Dedifferentiated amniotic fluid mesenchymal stem cell (primary cell): ENCODE measurements at regions not wholly inside any gene's neighbourhood (a gene's known extent, or its start where the extent isn't known, plus 50 kb on each side); places are given as distances from the start of the nearest gene placed in this dataset.
A peak's percentile ranks its signal among the peaks of the same experiment; 100 is the strongest.

Experiments
- DNase-seq: peaks from one replicate; pipeline ENCODE4 v3.0.0-alpha.2; 2016; ENCODE audit errors: extremely low spot score

GRCh38 chrX:95029571-95029970 is 1355.6 kb downstream of the FAM133A start:
- DNase-seq: no peak

DNA sequence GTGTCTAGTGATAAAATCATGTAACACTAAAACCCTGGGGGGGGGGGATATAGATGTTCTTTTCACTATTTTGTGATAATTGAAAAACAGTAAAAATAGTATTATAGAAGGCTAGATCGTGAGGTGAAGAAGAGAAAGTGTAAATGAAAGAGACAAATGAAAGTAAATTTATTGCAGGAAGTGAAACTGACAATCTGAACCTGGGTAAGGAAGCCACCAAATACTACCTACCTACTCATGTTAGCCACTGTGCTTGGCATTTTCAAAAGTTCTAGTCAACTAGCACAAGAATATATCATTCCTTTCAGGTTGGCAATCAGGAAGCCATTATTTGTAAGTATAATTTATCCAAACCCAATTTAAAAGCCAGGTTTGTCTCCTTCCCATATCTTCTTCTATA is 1366.1 kb downstream of the FAM133A start:
- no peak for DNase-seq

DNA sequence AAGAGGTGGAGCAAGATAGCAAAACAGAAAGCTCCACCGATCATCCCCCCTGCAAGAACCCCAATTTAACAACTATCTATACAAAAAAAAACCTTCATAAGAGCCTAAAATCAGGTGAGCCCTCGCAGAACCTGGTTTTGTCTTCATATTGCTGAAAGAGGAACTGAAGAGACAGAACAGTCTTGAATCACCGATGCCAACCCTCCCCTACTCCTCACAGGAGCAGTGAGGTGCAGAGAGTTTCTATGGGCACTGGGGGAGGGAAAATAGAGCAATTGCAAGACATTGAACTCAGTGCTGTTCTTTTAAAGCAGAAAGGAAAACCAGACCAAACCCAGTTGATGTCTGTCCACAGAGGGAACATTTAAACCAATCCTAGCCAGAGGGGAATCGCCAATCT is 1370.3 kb downstream of the FAM133A start:
- no peak for DNase-seq

- DNase-seq: no peak
These were observed 1382.0 kb downstream of the FAM133A start for GRCh38 chrX:95055991-95056390.

DNA sequence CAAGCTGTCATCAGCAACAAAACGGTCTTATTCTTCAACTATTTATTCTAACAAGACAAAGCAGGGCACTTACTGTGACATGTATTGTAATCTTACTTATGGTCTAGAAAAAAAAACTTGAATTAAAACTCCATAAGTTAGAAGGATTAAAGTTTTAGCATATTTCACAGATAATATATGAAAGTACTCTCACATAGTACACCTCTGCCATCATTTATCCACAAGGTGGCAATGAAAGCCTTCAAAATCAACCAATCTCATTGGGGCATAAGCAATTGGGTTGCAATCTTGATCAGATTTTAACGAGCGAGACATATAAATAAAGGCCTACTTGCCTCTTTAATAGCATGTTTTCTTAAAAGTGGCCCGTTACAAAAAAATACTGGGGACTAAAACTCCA is 1382.9 kb downstream of the FAM133A start:
- DNase-seq: peak; percentile 40

DNA sequence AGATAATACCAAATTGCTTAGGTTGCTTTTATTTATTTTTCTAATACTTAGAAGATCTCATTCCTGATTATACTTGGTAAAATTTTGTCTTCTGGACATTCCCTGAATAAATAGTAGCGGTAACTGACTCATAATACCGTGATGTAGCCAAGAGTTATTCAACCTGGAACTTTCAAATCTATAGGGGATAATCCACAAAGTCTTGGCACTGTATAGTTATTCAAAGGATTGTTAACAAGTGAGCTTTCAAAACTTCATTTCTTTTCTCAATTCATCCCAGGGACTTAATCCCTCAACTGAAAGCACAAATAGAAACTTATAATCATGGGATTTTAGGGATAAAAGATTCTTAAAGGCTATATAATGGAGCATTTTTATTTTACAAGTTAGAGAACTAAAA is 1383.3 kb downstream of the FAM133A start:
- DNase-seq: no peak

GRCh38 chrX:95058815-95059214 is 1384.8 kb downstream of the FAM133A start:
- peak; percentile 80 for DNase-seq

GRCh38 chrX:95059909-95060308 is 1385.9 kb downstream of the FAM133A start:
- no peak for DNase-seq

GRCh38 chrX:95063554-95063953 is 1389.5 kb downstream of the FAM133A start:
- DNase-seq: no peak

DNA sequence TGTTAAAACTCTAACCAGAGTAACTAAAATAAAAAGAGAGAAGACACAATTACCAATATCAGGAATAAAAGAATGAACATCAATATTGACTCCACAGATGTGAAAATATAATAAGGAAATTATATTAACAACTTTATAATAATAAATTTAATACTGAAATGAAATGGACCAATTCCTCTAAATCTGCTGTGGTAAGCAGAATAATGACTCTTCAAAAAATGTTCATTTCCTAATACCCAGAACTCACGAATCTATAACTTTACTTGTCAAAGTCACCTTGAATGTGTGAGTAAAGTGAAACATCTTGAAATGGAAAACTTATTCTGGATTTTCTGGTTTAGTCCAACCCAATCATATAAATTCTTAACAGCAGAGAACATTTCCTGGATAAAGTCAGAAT is 1391.1 kb downstream of the FAM133A start:
- no peak for DNase-seq

GRCh38 chrX:95071052-95071451 is 1397.0 kb downstream of the FAM133A start:
- DNase-seq: no peak

- no peak for DNase-seq
These were observed 1397.6 kb downstream of the FAM133A start for GRCh38 chrX:95071621-95072020.

- no peak for DNase-seq
These were observed 1402.4 kb downstream of the FAM133A start for GRCh38 chrX:95076449-95076848.

DNA sequence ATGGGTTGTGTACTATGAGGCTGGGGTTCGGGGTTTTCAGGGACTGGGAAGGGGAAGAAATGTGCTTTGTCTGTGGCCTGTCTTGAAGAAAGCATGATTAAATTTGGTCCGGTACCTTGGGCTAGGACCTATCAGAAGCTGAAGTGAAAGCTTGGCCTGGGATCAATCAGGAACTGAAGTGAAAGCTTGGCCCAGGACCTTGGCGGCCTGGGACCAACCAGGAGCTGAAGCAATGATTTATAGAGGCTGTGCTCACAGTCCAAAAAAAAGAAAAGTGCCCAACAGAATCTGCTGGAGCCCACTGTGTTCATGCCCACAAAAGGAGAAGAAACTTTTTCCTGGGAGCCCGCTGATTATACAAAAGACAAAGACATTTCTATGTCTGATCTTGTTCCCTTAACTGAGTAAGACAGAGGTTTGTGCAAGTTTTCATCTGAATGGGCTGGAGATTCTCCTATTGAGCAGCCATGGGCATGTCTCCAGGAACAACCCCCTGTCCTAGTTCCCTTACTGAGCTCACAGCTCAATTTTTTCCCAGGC is 1427.9 kb downstream of the FAM133A start:
- no peak for DNase-seq

GRCh38 chrX:95117556-95117955 is 1443.5 kb downstream of the FAM133A start:
- no peak for DNase-seq

- no peak for DNase-seq
These were observed 1472.0 kb downstream of the FAM133A start for GRCh38 chrX:95145848-95146490.

DNA sequence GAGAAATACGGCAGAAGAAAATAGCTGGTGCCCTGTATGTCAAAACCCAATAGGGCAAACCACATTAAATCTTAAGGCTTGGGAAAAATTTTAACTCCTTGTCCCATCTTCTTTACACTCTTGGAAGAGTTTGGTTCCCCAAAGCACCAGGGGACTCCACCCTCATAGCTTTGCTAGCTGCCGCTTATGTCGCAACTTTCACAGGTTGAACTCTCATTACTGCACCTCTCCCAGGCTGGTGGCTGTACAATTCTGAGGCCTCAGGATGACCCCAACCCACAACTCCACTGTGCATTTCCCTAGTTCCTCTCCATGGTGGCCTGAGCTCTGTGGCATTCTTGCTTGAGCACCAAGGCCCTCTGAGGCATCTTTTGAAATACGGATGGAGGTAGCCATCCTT is 1478.8 kb downstream of the FAM133A start:
- DNase-seq: no peak

GRCh38 chrX:95156566-95156965 is 1482.6 kb downstream of the FAM133A start:
- DNase-seq: no peak
